GM19351 (cell line): ENCODE measurements at regions not wholly inside any gene's neighbourhood (a gene's known extent, or its start where the extent isn't known, plus 50 kb on each side); places are given as distances from the start of the nearest gene placed in this dataset.

Experiments used
- ATAC-seq: cut with Tn5 transposase; IDR thresholded peaks from one replicate; pipeline ENCODE4 v1.9.1; 2021; ENCODE audit warnings: mild to moderate bottlenecking, moderate library complexity; ENCODE audit not compliant: unreplicated experiment

DNA sequence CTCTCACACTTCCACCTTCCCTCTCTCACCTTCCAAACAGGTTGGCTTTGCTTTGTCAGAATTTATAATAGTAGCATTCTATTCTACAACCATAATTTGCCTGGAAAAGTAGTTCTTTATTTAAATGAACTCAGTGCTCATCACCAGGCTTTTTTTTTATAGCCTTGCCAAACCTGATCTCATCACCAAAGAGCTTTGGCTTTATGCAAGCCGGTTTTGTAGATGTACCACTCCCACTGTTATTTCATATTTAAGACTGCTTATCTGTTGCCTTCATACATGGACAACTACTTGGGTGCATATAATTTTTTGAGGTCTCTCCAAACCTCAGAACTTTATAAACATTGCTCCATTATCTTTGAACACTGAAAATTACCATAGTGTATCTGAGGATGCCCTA is 246.1 kb upstream of the PPP2R3A start:
- no peak for ATAC-seq

GRCh38 chr3:135728007-135728721 is 237.4 kb upstream of the PPP2R3A start:
- no peak for ATAC-seq

DNA sequence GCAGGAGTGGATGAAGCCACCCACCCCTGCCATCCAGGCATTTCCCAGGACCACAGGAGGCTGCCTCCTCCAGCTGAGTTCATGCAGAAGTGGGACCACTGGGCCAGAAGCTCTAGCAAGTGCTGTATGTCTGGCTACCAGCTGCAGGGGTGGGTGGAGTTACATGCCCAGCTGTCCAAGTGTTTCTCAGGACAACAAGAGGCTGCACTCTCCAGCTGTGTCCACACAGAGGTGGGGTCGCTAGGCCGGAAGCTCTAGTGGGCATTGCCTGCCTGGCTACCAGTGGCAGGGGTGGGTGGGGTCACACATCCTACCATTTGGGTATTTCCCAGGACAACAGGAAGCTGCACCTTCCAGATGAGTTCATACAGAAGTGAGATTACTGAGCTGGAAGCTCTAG is 234.0 kb upstream of the PPP2R3A start:
- ATAC-seq = no peak

DNA sequence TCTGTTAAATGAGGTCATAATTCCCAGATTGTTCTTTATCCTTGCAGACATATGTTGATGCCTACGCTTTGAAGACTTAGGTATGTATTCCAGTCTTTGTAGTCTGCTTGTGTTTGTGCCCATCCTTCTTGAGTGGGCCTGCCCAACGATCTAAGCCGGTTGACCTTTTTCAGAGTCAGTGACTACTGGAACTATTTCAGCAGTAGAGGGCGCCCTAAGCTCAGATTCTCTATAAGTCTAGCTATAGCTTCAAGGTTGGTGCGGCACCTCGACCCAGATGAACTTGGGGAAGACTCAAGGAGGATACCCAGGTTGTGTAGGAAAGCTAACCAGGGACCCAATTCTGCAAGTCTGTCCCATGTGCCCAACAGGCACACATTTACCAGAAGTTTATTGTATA is 228.8 kb upstream of the PPP2R3A start:
- no peak for ATAC-seq

- no peak for ATAC-seq
Observed at GRCh38 chr3:135739779-135740178, 225.7 kb upstream of the PPP2R3A start.

DNA sequence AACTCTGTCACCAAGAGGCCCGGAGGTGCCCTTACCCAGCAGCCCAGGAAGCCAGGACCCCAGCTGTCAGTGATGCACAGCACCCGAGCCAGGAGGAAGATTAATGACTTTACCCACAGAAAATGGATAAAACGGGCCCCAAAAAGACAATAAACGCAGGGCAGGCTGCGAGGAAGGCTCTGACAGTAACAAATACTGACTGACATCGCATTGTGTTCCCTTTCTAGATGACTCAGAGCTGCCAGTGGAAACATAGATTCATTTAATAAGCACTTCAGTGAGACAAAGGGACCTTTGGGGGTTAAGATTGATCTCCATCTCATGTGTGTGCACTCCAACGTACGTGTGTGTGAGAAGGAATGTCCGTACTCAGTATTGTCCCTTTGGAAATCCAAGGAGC is 225.3 kb upstream of the PPP2R3A start:
- no peak for ATAC-seq

GRCh38 chr3:135740751-135741150 is 224.8 kb upstream of the PPP2R3A start:
- no peak for ATAC-seq

DNA sequence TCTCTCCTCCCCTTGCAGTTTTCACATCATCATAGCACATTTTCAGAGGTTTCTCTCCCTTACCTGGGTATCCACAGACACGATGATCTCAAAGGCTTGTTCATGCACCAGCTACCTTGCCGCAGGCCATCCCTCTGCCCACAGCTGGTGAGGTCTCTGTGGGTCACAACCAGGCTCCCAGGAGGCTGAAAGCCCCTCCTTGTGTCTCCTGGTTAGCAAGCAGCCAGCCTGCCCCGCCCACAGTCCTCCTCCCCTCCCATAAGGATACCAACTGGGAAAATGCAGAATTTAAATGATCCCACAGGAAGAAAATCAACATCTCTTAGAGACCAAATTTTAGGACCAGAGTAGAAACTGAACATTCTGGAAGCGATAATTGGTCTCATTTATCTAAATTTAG is 213.5 kb upstream of the PPP2R3A start:
- no peak for ATAC-seq

GRCh38 chr3:135752851-135753250 is 212.7 kb upstream of the PPP2R3A start:
- ATAC-seq = no peak

DNA sequence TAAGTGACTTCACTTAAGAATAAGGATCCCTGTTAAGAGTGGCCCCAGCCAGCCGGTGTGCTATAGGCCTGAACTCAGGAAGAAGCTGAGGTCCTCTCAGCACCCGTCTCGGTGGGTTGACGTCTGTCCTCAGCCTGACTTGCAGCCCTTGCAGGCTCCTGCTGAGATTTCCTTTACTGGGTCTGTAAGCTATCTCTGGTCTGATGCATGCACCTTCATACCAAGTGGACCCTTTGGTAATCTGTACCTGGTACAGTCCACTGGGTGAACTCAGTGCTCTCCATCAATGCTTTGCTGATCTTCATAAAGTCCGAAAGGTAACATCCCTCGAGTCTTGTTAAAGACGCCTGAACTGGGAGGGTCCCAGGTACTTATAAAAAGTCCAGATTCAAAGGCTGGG is 212.0 kb upstream of the PPP2R3A start:
- no peak for ATAC-seq

- ATAC-seq = no peak
Observed at GRCh38 chr3:135755330-135756105, 210.0 kb upstream of the PPP2R3A start.

GRCh38 chr3:135756106-135756668 is 209.3 kb upstream of the PPP2R3A start:
- ATAC-seq = no peak

DNA sequence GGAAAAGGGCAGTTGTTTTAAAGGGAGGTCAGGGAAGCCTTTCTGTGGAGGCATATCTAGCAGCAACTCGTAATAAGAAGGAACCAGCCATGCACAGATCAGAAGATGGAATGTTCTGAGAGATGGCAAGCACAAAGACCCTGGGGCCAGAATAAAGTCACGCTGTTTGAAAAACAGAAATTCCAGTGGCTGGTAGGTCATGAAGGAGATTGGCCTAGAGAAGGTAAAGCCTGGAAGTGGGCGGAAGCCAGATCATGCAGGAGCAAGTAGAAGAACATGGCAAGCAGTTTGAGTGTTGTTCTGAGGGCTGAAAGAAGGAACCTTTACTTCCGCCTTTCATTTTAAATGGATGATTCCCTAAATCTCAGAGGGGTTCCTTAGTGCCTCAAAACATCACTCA is 208.1 kb upstream of the PPP2R3A start:
- ATAC-seq = no peak

DNA sequence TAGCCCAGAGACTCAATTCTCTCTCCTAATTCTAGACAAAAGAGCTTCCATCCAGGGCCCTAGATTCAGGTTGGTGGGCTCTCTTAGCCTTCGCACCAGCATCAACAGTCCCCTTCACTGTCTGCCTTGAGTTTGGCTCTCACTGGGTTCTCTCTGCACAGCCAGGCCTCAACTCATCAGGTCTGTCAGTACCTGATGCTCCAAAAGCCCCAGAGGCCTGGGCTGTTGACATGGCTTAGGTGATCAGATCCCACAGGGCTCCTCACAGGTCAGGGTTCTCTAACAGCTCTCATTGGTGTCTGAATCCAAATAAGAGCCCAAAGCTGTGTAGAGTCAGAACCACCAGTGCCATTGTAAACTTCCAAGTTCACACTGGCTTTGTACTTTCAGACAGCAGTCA is 206.6 kb upstream of the PPP2R3A start:
- ATAC-seq = no peak

GRCh38 chr3:135759651-135760050 is 205.9 kb upstream of the PPP2R3A start:
- no peak for ATAC-seq

GRCh38 chr3:135760581-135760980 is 204.9 kb upstream of the PPP2R3A start:
- no peak for ATAC-seq

DNA sequence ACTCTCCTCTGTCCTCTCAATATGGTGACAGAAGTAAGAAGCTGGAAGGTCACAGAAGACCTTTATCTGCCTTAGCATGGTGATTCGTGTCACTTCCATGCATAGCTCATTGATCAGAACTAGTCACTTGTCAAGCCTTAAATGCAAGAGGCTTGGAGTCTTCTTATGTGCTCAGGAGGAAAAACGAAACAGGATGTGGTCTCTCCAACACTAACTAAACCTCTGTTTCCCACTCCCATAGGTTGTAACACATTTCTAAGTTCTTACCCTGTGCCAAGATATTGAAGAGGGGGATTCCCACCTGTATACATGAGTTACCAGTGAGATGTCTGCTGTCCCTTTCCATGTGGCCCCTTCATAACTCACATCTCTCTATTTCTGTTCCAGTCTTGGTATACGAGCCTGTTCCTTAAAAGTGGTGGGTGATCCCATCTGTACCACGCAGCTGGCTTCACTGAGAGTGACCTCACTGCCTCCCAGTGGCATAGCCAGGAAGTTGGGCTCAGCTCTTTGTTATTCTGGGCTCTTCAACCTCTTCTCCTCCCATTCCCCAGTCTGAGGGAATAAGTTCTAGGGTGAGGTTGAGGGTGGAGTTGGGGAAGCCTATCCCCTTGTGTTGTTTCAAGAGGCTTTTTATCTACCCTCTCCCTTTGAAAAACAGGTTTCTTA is 203.2 kb upstream of the PPP2R3A start:
- no peak for ATAC-seq

- ATAC-seq = no peak
Observed at GRCh38 chr3:135766115-135766514, 199.4 kb upstream of the PPP2R3A start.

GRCh38 chr3:135771760-135772159 is 193.8 kb upstream of the PPP2R3A start:
- no peak for ATAC-seq

DNA sequence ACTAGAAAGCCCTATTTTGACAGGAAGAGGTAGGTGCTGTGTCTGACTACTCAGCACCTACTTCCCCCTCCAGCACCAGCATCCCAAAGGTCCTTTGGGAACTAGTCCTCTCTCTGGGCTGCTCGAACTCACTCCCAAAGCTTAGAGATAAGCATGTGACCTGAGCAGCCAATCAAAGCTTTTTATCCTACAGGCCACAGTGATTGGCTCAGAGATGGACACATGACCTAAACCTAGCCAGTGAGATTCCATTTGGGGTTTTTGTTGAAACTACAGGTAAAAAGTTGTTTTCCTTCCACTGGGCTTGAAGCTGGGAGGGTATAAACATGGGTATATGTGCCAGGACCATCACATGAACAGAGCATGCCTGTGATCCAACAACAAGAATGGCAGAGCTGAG is 186.5 kb upstream of the PPP2R3A start:
- no peak for ATAC-seq

DNA sequence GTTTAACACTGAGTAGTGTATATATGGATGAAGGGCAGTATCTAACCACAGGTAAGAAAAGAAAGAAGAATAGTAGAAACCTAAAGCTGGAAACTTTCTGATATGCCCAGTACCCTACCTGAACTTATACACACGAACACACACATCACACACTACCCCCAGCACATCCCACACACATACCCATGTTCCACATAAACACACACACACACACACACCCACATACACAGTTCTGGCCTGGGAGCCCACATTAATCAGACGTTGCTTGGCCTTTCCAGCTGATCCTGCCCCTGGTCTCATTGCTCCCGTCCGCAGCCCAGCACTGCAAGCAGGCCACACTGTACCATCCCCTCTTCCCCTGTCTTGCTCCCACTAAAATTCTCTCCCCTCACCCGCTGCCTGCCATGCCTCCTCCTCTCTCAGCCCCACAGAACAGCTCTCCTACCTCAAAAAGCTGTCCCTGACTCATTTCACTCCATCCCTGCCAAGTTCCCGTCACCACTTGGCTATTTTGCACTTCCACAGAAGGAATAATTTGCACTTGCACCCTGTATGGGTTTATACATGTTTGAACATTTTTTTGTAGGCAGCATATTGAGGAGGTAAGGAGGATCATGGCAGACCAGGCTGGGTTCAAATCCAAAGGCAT is 185.8 kb upstream of the PPP2R3A start:
- ATAC-seq = no peak
